ENCODE measurements at regions not wholly inside any gene's neighbourhood (a gene's known extent, or its start where the extent isn't known, plus 50 kb on each side); places are given as distances from the start of the nearest gene placed in this dataset.

DNA sequence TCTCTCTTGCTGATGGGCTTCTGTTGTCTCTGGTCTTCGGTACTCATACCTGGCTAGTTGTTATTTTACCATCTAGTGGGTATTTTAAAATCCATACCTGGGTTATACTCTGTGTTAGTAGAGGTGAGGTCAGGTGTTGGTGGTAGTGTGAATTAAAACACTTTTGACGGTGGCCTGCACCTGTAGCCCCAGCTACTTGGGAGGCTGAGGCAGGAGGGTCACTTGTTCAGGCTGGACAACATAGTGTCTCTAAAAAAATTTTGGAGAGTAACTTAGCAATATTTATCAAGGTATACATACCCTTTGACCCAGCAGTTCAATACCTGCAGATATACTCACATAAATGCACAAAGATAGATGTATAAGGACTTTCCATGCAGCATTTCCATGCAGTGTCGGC is 55.4 kb downstream of the GSX1 start:
- DNase-seq = no peak

DNA sequence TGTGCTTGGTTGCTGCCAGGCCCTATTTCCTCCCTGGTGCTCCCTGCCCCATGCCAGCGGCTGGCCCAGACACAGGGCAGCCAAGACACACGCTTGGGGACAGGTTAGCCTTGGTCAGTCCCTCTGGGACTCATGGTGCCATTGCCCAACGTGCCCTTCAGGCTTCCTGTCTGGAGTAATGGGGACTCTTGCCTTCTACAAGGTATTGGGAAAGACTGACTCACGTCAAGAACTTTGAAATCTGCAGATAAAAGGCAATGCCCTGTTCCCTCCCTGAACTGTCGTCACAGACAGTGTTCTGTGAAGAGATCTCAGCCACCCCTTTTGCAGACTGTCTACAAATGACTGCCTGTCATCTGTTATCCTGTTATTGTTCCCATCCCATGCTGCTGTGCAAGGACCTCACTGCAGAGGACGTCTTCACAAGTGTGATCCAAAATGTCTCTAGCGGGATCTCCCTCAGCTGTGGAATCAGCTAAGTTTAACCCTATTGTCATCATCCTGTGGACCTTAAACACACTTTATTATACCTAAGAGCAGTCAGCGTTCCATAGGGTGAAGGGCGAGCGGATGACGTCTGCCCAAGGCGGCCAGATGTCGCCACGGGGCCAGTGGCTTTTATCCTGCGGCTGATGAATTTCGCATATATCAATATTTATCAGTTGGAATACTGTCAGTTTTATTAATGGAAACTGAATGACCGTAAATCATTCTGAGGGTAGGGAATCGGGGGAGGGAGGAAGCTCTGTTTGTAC is 59.0 kb downstream of the GSX1 start:
- DNase-seq = peak in 1 of 2 experiments; percentile 8

DNA sequence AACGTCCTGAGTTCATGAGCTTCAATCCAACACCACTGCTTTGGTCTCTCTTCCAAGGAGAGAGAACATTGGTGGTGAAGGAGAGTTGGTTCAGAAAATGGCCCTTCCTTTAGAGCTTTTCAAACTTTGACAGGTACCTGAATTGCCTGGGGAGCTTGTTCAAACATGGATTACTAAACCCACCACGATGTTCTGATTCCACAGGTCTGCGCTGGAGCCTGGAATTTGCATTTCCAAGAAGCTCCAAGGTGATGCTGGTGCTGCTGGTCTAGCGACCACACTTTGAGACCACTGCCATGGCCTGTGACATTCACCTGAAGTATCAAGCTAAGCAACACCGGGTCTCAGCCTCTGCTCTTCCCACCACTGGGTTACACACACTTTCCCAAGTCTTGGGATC is 60.2 kb downstream of the GSX1 start:
- DNase-seq = no peak

DNA sequence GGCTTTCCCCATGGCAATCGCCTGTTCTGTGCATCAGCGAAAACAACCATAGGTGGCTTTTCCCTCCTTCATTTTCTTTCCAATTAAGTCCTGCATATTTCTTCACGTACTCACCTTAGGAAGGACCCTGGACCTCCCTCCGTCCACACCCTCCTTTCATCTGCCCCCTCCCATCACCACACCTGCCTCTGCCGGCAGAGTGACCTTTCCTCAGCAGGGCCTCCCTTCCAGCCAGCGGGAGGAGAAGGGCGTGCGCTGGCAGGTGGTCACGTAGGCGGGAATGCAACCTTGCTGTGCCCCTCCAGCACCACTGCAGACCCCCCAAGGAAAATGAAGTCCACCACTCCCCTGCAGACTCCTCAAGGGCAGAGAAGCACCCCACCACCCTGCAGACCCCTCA is 61.1 kb downstream of the GSX1 start:
- no peak for DNase-seq

DNA sequence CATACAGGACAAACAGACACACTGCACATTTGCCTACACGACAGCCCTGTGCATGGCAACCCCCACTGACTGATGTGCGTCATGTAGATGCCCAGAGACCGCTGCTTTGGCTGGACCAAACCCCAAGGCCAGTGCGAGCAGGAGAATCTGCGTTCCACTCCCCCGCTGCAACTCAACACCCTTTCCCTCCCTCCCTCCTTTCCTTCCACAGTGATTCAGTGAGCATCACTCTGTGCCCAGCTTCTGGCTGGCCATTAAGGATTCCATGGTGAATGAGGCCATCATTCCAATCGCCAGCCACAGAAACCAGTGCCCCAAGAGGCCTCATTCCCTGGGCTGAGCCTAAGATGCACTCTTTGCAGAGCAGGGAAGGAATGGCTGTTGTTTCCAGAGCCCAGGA is 61.6 kb downstream of the GSX1 start:
- no peak for DNase-seq

DNA sequence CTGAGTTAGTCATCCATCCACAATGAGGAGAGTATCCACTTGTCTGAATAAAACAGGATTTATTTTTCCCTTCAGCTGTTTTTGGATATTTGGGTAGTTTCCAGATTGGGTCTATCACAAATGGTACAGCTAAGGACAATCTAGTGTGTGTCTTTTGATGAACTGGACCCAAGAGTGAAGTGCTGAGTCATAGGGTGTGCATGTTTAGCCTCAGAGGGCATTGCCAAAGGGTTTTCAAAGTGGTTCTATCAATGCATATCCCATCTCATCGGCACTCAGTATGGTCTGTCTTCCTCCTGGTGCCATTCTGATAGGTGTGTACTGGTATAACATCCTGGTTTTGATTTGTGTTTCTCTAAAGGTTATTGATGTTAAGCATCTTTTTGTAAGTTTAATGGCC is 62.3 kb downstream of the GSX1 start:
- DNase-seq = no peak

DNA sequence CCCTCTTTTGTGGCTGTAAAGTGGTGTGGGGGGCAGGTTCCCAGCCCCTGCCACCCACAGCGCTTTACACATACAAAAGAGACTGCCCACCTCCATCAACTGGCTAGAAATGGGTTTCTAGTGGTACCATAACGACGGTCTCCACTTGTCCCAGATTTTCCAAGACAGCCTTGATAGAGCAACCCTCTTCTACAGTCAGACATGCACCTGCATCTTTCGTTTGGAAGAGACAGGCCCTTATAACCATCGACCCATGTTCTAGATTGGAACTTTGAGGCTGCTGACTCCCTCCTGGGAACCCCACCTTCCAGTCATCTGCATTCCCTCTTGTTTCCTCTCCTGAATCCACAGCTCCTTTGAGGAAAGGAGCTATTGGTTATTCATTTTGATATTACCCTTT is 63.1 kb downstream of the GSX1 start:
- no peak for DNase-seq

DNA sequence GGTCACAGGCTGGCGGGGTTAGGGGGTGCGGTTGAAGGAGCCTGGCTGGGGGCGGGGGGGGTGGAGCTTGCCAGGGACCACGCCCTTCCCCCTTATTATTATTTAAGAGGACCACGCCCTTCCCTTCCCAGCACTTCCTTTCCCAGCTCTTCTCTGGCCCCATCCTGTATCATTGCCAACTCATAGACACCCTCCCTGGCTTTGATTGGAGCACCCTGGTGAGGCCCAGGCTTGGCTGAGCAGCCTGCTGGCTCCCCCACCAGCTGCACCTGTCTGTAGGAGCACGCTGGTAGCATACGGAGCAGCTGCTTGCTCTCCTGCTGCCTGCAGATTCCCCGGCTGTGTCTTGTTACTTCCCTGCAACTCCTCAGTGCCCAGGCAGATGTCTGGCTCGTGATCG is 62.5 kb upstream of the PDX1 start:
- DNase-seq = no peak

DNA sequence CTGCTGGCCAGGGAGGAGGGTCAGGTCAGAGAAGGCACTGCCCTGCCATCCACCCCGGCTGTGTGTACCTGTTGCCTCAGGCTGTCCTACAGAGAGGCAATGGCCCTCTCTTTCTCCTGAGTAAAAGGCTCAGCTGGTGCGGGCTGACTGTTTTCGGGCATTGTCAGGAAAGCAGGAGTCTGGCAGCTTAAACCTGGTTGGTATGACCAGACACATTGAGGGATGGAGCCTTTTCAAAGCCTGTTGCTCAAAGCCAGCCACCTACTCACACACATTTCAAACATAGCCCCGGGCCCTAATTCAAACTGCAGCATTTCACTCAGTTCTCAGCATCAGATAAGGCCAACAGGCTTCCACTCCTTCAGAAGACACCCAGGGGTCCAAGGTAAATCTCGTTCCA is 61.8 kb upstream of the PDX1 start:
- no peak for DNase-seq

DNA sequence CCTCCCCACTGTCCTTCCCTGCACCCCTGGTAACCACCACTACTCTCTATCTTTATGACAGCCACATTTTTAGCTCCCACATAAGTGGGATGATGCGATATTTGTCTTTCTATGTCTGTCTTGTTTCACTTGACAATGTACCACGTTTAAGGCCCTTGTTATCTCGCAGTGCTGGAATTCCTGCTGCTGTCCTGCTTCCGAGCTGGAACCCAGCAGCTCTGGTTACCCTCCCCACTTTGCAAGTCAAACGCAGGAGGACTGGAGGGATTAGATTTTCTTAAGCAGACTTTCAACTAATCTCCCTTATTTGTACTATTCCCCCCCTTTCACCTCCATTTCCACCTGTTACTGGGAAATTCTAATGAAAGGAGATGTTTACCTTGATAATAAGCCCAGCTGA is 59.1 kb upstream of the PDX1 start:
- no peak for DNase-seq

DNA sequence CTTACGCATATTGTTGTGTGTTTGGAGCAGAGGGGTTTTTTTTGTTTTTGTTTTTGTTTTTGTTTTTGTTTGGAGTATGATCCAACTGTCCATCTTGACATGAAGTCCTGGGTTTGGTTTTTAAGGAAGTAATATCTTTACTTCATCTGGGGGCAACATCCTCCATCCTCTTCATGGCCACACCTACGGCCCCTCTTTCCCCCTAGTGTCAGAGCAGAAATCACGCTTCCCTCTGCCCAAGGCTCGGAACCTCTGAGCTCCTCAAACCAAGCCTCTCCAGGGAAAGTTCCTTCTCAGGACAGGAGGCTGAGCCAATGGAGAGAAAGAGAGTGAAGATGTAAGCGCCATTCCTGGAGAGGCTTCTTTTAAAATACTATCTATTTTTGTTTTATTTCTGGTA is 58.6 kb upstream of the PDX1 start:
- DNase-seq = no peak

DNA sequence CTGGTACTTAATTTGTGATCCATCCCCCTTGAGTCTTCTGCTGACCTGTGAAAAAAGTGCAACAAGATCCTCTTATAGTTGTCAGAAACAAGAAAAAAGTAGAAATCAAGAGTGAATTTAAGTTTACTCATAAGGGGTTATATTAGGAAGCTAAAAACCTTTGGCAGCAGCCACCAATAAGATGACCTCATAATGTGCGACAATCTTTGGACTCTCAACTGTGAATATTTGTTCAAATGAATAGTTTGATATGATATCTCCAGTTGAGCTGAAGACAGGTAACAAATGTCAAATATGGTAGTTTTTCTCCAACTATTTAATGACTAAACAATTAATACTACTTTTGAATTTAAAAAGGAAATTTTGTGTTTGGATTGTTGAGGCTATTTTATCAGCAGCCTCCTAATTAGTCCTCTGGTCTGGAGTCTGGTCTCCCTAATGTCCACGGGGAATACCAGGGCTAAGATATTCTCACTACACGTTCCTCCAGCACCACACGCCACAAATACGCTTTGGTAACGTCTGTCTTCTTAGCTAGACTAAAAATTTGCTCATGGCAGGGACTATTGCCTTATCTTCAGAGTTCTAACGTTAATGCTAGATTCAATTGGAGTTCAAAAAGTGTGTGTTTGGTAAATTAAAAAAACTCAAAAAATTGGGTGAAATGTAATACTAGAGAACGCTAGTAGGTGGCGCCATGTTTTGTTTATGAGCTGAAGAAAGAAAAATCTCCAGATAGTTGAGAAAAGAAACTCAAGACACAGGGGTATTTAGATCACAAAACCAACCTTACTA is 51.0 kb upstream of the PDX1 start:
- DNase-seq = peak; percentile 35 to 39

DNA sequence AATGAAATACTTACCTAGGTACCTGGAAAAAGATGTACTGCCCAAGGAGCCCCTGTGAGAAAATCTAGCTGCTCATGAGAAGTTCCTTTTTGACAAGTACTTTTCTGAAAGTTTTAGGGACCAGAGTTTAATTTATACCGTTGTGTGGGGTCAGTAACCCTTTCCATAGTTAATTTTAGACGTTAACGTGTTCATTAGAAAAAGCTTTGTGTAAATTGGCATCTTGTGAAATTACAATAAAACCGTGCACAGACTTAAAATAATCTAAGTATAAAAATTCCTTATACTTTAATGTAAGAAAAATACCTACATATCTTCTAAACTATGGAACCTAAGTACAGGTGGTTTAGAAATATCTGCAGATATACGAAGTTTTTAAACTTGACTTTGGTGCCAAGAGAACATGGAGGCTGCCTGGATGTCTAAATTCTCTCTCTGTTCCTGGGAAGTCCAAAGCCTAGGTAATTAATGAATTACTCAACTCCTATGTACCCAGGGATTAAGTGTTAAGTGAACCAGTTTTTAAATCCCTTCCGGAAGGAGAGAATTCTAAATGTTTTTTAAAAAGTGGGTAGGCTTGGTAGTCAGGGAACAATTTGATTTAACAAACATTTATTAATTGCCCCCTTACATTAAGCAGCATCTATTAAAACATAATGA is 50.2 kb upstream of the PDX1 start:
- no peak for DNase-seq
